ENCODE measurements at regions not wholly inside any gene's neighbourhood (a gene's known extent, or its start where the extent isn't known, plus 50 kb on each side); places are given as distances from the start of the nearest gene placed in this dataset.
A peak's percentile ranks its signal among the peaks of the same experiment; 100 is the strongest.
"Not testable (repeated sequence)": the region's sequence is repeated elsewhere in the genome, so short reads cannot be mapped to it uniquely, and the experiment has no call there.

- Histone ChIP-seq H3K27me3 (no peaks in the 10 kb centered on the region), H3K36me3 (no peaks in the 10 kb centered on the region), H3K4me3 (no peak overlapping the region), H3K27ac (no peak overlapping the region), H3K4me1 (no peaks in the 10 kb centered on the region), H3K9me3 (no peaks in the 10 kb centered on the region)
- ATAC-seq, result no peak
- no peak for FAIRE-seq
- TF ChIP-seq, protein P1, sequence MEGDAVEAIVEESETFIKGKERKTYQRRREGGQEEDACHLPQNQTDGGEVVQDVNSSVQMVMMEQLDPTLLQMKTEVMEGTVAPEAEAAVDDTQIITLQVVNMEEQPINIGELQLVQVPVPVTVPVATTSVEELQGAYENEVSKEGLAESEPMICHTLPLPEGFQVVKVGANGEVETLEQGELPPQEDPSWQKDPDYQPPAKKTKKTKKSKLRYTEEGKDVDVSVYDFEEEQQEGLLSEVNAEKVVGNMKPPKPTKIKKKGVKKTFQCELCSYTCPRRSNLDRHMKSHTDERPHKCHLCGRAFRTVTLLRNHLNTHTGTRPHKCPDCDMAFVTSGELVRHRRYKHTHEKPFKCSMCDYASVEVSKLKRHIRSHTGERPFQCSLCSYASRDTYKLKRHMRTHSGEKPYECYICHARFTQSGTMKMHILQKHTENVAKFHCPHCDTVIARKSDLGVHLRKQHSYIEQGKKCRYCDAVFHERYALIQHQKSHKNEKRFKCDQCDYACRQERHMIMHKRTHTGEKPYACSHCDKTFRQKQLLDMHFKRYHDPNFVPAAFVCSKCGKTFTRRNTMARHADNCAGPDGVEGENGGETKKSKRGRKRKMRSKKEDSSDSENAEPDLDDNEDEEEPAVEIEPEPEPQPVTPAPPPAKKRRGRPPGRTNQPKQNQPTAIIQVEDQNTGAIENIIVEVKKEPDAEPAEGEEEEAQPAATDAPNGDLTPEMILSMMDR (IDR thresholded peaks at IDR 0.05), result no peak
- peak in 4 of 6 donors; percentile 4 to 38 (median 20) for DNase-seq
- WGBS, 2 donors, result 74 to 75% methylated on average over 8 of the region's 8 CpGs
- intact Hi-C loops (cut with DNase I), result no loop called here
These were observed 72.1 kb upstream of the IGFBP7 start for GRCh38 chr4:57182132-57182874.

- WGBS, 2 donors, result 86 to 95% methylated on average over 19 to 30 of the region's 30 CpGs
- H3K27ac ChIP-seq; H3K9me3 ChIP-seq; DNase-seq; H3K27me3 ChIP-seq; intact Hi-C loops (cut with DNase I); H3K4me1 ChIP-seq; FAIRE-seq; ATAC-seq; H3K36me3 ChIP-seq; H3K4me3 ChIP-seq: not testable (repeated sequence)
These were observed 63.0 kb upstream of the IGFBP7 start for GRCh38 chr4:57173136-57173535.

- TF ChIP-seq, protein P1 (IDR thresholded peaks at IDR 0.05), result no peak
- no peak for ATAC-seq
- Histone ChIP-seq H3K9me3 (no peaks in the 10 kb centered on the region), H3K27me3 (no peaks in the 10 kb centered on the region), H3K4me1 (no peaks in the 10 kb centered on the region), H3K27ac (no peak overlapping the region), H3K4me3 (no peak overlapping the region), H3K36me3 (no peaks in the 10 kb centered on the region)
- intact Hi-C loops (cut with DNase I), result no loop called here
- no peak for DNase-seq
- 34 to 41% methylated on average over 3 of the region's 3 CpGs for WGBS, 2 donors
- no peak for FAIRE-seq
These were observed 61.9 kb upstream of the IGFBP7 start for GRCh38 chr4:57172065-57172464.

DNA sequence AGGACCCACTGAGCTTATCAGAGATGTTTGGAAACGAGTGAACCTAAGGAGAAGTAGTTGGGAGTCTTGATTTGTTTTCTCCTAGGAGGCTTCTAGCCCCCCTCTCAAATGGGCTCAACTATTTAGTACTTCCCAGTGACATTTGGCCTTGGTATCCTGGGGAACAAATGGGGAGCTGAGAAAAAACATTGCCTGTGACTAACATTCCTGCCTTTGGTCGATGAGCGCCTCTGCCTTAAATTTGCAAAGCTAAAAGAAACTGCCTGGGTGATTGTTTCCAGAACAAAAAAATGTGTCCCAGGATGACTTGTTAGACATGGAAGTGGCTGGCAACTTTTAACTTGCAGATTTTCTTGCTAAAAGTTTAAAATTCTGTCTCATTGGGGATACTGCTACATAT, 58.8 kb upstream of the IGFBP7 start:
- ATAC-seq (no peak), FAIRE-seq (no peak), DNase-seq (no peak)
- Histone ChIP-seq H3K36me3 (no peaks in the 10 kb centered on the region), H3K9me3 (no peaks in the 10 kb centered on the region), H3K27me3 (no peaks in the 10 kb centered on the region), H3K4me3 (no peak overlapping the region), H3K27ac (no peak overlapping the region), H3K4me1 (no peaks in the 10 kb centered on the region)
- TF ChIP-seq, protein P1 (IDR thresholded peaks at IDR 0.05), result no peak
- WGBS, 2 donors, result 53 to 61% methylated on average over 3 of the region's 3 CpGs
- intact Hi-C loops (cut with DNase I), result no loop called here

- TF ChIP-seq, protein P1 (IDR thresholded peaks at IDR 0.05), result peak; percentile 73 to 83 (median 80)
- peaks cover 0 to 3% (median 0%) of the 10 kb centered on the region in 3 donors for H3K4me1 ChIP-seq
- H3K36me3 ChIP-seq, result no peaks in the 10 kb centered on the region
- FAIRE-seq (no peak), ATAC-seq (peak; percentile 99 to 100 (median 99)), DNase-seq (peak; percentile 67 to 93 (median 78))
- H3K9me3 ChIP-seq, result no peaks in the 10 kb centered on the region
- WGBS, 2 donors, result 2% methylated on average over 59 to 61 of the region's 61 CpGs
- no peak overlapping the region for H3K27ac ChIP-seq
- H3K4me3 ChIP-seq, result peak overlapping the region; percentile 20 to 58 (median 56)
- intact Hi-C loops (cut with DNase I), result no loop called here
- H3K27me3 ChIP-seq, result no peaks in the 10 kb centered on the region
These were observed 53.6 kb upstream of the IGFBP7 start for GRCh38 chr4:57163530-57164459.

Data from pancreas (tissue), 10 donors.